Neural progenitor cell (in vitro differentiated cells): ENCODE measurements at regions not wholly inside any gene's neighbourhood (a gene's known extent, or its start where the extent isn't known, plus 50 kb on each side); places are given as distances from the start of the nearest gene placed in this dataset.
A peak's percentile ranks its signal among the peaks of the same experiment; 100 is the strongest.

Experiments
- DNase-seq: peaks from one replicate; pipeline ENCODE4 v3.0.0-alpha.2; 2016; ENCODE audit warnings: low spot score
- H2AFZ ChIP-seq: fragments of 200-600 bp; sonication (generic); replicated peaks from 2 replicates; pipeline ENCODE4 v1.6.1; 2016; ENCODE audit warnings: antibody characterized with exemption
- H3F3A ChIP-seq: fragments of 200-600 bp; sonication (generic); 2 replicates; pipeline ENCODE4 v1.6.1; 2016; ENCODE audit warnings: antibody characterized with exemption, low read depth
- H3K27ac ChIP-seq: fragments of 200-600 bp; sonication (generic); 2 replicates; pipeline ENCODE4 v1.5.1; 2016; ENCODE audit warnings: mild to moderate bottlenecking
- H3K27me3 ChIP-seq: fragments of 200-600 bp; sonication (generic); 2 replicates; pipeline ENCODE4 v1.6.1; 2016; ENCODE audit warnings: mild to moderate bottlenecking, moderate library complexity
- H3K36me3 ChIP-seq: fragments of 200-600 bp; sonication (generic); 2 replicates; pipeline ENCODE4 v1.5.1; 2016
- H3K4me1 ChIP-seq: fragments of 200-600 bp; sonication (generic); 2 replicates; pipeline ENCODE4 v1.6.1; 2016; ENCODE audit warnings: mixed run types
- H3K4me2 ChIP-seq: fragments of 200-600 bp; sonication (generic); 2 replicates; pipeline ENCODE4 v1.6.1; 2016
- H3K4me3 ChIP-seq: fragments of 200-600 bp; sonication (generic); 2 replicates; pipeline ENCODE4 v1.5.1; 2016
- H3K79me2 ChIP-seq: fragments of 200-600 bp; sonication (generic); 2 replicates; pipeline ENCODE4 v1.6.1; 2016; ENCODE audit warnings: low read depth
- H3K9ac ChIP-seq: fragments of 200-600 bp; sonication (generic); 2 replicates; pipeline ENCODE4 v1.6.1; 2016
- H3K9me3 ChIP-seq: fragments of 200-600 bp; sonication (generic); 2 replicates; pipeline ENCODE4 v1.5.1; 2016; ENCODE audit warnings: low read depth
- H4K20me1 ChIP-seq: fragments of 200-600 bp; sonication (generic); 2 replicates; pipeline ENCODE4 v1.6.1; 2016; ENCODE audit warnings: low read depth
- H3K27ac Mint-ChIP-seq: 3 replicates; pipeline ENCODE4 v1.8.0; 2021; ENCODE audit warnings: mixed read lengths
- H3K27me3 Mint-ChIP-seq: 2 replicates; pipeline ENCODE4 v1.8.0; 2022; ENCODE audit warnings: low read depth, mild to moderate bottlenecking, inconsistent platforms, moderate library complexity, mixed read lengths; ENCODE audit not compliant: insufficient read depth
- H3K36me3 Mint-ChIP-seq: 3 replicates; pipeline ENCODE4 v1.8.0; 2021; ENCODE audit warnings: mixed read lengths
- H3K4me1 Mint-ChIP-seq: 3 replicates; pipeline ENCODE4 v1.8.0; 2021; ENCODE audit warnings: mixed read lengths
- H3K4me3 Mint-ChIP-seq: 3 replicates; pipeline ENCODE4 v1.8.0; 2021; ENCODE audit warnings: mild to moderate bottlenecking, moderate library complexity, mixed read lengths
- H3K9me3 Mint-ChIP-seq: 3 replicates; pipeline ENCODE4 v1.8.0; 2020; ENCODE audit warnings: mixed read lengths
- EZH2 ChIP-seq: fragments of 200-600 bp; sonication (generic); IDR thresholded peaks from 2 replicates; pipeline ENCODE4 v1.6.1; 2017; ENCODE audit warnings: antibody characterized with exemption, mild to moderate bottlenecking, moderate library complexity
- EZH2phosphoT487 ChIP-seq: fragments of 200-600 bp; sonication (generic); IDR thresholded peaks from 2 replicates; pipeline ENCODE4 v1.6.1; 2017; ENCODE audit warnings: antibody characterized with exemption
- TF ChIP-seq, protein P1 (sequence below): fragments of 200-600 bp; sonication (generic); IDR thresholded peaks from 2 replicates; pipeline ENCODE4 v1.5.1; 2017; ENCODE audit warnings: antibody characterized with exemption, mild to moderate bottlenecking

DNA sequence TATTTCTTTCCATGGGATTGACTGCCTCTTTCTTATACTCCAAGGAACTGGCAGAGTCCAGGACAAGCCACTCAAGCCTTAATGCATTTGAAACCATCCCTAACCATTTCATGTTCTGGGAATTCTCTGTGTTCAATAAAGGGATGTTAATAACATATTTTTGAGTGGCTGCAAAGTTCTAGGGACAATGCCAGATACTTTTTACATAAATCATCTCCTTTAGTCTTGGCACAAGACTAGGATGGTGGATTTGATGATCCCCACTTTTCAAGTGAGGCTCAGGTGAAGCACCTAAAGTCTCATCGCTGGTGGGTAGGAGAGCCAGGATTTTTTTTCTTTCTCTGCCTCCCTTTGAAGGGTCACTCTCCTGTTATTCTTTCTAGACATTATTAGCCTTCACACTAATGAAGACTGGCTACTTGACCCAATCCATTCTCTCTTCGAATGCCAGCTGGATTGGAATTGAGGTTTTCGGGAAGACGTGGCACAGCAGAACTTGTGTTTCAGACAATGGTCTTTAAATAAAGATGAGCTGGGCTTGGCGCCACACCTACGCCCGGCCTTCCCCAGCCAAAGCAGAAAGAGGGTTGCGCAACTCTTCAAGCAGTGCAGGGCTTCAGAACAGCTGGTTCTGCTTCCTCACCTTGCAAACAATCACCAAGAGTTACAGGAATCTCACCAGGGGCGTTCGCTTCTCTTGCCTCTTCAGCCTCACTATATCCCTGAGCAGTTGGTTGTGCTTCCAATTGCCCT lies 73.8 kb upstream of the BMPER start:
- TF ChIP-seq, protein P1, sequence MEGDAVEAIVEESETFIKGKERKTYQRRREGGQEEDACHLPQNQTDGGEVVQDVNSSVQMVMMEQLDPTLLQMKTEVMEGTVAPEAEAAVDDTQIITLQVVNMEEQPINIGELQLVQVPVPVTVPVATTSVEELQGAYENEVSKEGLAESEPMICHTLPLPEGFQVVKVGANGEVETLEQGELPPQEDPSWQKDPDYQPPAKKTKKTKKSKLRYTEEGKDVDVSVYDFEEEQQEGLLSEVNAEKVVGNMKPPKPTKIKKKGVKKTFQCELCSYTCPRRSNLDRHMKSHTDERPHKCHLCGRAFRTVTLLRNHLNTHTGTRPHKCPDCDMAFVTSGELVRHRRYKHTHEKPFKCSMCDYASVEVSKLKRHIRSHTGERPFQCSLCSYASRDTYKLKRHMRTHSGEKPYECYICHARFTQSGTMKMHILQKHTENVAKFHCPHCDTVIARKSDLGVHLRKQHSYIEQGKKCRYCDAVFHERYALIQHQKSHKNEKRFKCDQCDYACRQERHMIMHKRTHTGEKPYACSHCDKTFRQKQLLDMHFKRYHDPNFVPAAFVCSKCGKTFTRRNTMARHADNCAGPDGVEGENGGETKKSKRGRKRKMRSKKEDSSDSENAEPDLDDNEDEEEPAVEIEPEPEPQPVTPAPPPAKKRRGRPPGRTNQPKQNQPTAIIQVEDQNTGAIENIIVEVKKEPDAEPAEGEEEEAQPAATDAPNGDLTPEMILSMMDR, result no peak
- no peak for TF ChIP-seq EZH2phosphoT487
- TF ChIP-seq EZH2, result no peak
- Histone ChIP-seq H3K27me3 (no peaks in the 10 kb centered on the region), H3K79me2 (no peaks in the 10 kb centered on the region), H3F3A (no peaks in the 10 kb centered on the region), H3K4me2 (no peak overlapping the region), H3K9ac (no peak overlapping the region), H3K27ac (no peak overlapping the region), H3K36me3 (no peaks in the 10 kb centered on the region), H4K20me1 (no peaks in the 10 kb centered on the region), H3K4me1 (peaks cover 10% of the 10 kb centered on the region), H3K9me3 (no peaks in the 10 kb centered on the region), H2AFZ (no peak overlapping the region), H3K4me3 (no peak overlapping the region)
- Mint-ChIP-seq H3K4me1 (peaks cover 5% of the 10 kb centered on the region), H3K27me3 (no peaks in the 10 kb centered on the region), H3K27ac (no peak overlapping the region), H3K36me3 (no peaks in the 10 kb centered on the region), H3K4me3 (no peak overlapping the region), H3K9me3 (no peaks in the 10 kb centered on the region)
- no peak for DNase-seq

DNA sequence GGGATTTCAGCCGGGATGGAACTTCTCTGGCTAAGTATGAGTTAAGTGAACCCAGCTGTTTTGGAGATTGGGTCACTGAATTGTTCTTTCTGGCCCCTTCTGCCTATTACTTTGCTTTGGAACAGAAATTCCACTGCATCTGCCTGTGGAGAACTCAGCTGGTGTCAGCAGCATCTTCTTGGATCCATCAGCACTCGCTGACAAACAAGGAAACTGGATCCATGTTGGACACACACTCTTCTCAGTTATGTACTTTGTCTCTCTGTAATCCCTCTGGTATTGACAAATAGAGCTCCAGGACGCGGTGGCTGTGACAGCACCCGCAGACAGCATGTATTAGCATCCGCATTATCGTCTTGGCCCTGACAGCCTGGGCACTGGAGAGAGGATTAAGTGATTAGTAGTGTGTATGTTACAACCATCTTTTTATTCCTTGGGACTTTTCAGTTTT lies 73.0 kb upstream of the BMPER start:
- no peak overlapping the region for H3K4me3 Mint-ChIP-seq
- Histone ChIP-seq H3K4me1 (peaks cover 10% of the 10 kb centered on the region), H4K20me1 (no peaks in the 10 kb centered on the region), H3F3A (no peaks in the 10 kb centered on the region), H3K79me2 (no peaks in the 10 kb centered on the region), H3K4me3 (no peak overlapping the region), H3K36me3 (no peaks in the 10 kb centered on the region), H3K9me3 (no peaks in the 10 kb centered on the region), H2AFZ (no peak overlapping the region), H3K4me2 (no peak overlapping the region), H3K9ac (no peak overlapping the region), H3K27me3 (no peaks in the 10 kb centered on the region), H3K27ac (no peak overlapping the region)
- H3K9me3 Mint-ChIP-seq, result no peaks in the 10 kb centered on the region
- H3K27ac Mint-ChIP-seq, result no peak overlapping the region
- no peak for TF ChIP-seq EZH2
- TF ChIP-seq, protein P1, result no peak
- no peak for TF ChIP-seq EZH2phosphoT487
- DNase-seq, result peak; percentile 38
- H3K4me1 Mint-ChIP-seq, result peaks cover 5% of the 10 kb centered on the region
- H3K36me3 Mint-ChIP-seq, result no peaks in the 10 kb centered on the region
- H3K27me3 Mint-ChIP-seq, result no peaks in the 10 kb centered on the region

DNA sequence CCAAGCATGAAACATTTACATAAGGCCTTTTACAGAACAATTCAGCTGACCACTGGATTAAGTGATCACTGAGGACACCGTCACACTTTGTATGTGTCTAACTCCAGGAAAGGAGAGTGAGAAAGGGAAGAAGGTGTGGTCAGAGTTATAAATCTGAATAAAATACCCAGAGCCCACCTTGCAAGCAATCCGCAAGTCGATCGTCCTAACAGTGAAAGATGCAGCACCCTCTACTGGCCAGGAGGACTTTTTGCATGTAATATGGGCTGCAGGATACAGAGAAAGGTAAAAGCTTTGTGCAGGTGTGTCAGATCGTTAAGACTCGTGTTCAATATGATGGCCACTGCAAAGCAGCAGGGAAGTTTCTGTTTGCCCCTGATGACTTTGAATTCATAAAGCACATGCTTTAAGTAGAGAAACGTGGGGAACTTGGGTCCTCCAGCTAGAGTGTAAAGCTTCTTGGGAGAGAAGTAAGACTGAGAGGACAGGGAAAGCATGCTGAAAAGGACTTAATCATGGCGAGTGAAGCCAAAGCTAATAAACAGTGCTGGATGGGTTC lies 68.5 kb upstream of the BMPER start:
- Histone ChIP-seq H3K4me1 (peaks cover 7% of the 10 kb centered on the region), H3K4me2 (no peak overlapping the region), H3K9me3 (no peaks in the 10 kb centered on the region), H3K27ac (no peak overlapping the region), H2AFZ (no peak overlapping the region), H3F3A (no peaks in the 10 kb centered on the region), H4K20me1 (no peaks in the 10 kb centered on the region), H3K79me2 (no peaks in the 10 kb centered on the region), H3K4me3 (no peak overlapping the region), H3K9ac (no peak overlapping the region), H3K27me3 (no peaks in the 10 kb centered on the region), H3K36me3 (no peaks in the 10 kb centered on the region)
- peaks cover 5% of the 10 kb centered on the region for H3K4me1 Mint-ChIP-seq
- H3K9me3 Mint-ChIP-seq, result no peaks in the 10 kb centered on the region
- no peaks in the 10 kb centered on the region for H3K36me3 Mint-ChIP-seq
- TF ChIP-seq EZH2 (no peak), EZH2phosphoT487 (no peak)
- TF ChIP-seq, protein P1, result peak; percentile 40
- no peak for DNase-seq
- peaks cover 2% of the 10 kb centered on the region for H3K27me3 Mint-ChIP-seq
- no peak overlapping the region for H3K4me3 Mint-ChIP-seq
- no peak overlapping the region for H3K27ac Mint-ChIP-seq
